SKM-1 (cell line): ENCODE measurements at regions not wholly inside any gene's neighbourhood (a gene's known extent, or its start where the extent isn't known, plus 50 kb on each side); places are given as distances from the start of the nearest gene placed in this dataset.
A peak's percentile ranks its signal among the peaks of the same experiment; 100 is the strongest.
"Not testable (repeated sequence)": the region's sequence is repeated elsewhere in the genome, so short reads cannot be mapped to it uniquely, and the experiment has no call there.

Source experiments
- DNase-seq: peaks from one replicate; lab custom pipeline; 2025; ENCODE audit not compliant: unreplicated experiment; lab: John Stamatoyannopoulos, UW

- no peak for DNase-seq
Observed at GRCh38 chr3:124043023-124043422, 51.1 kb upstream of the ROPN1 start.

- no peak for DNase-seq
Observed at GRCh38 chr3:124044956-124045355, 53.0 kb upstream of the ROPN1 start.

- DNase-seq: no peak
Observed at GRCh38 chr3:124048967-124049798, 57.3 kb upstream of the ROPN1 start.

GRCh38 chr3:124051636-124052035, 59.7 kb upstream of the ROPN1 start:
- DNase-seq: no peak

- DNase-seq: no peak
Observed at GRCh38 chr3:124053871-124054270, 61.9 kb upstream of the ROPN1 start.

- DNase-seq: no peak
Observed at GRCh38 chr3:124056846-124057245, 64.9 kb upstream of the ROPN1 start.

GRCh38 chr3:124057420-124057819, 65.5 kb upstream of the ROPN1 start:
- DNase-seq: no peak

- no peak for DNase-seq
Observed at GRCh38 chr3:124059580-124059979, 67.7 kb upstream of the ROPN1 start.

GRCh38 chr3:124063197-124063909, 71.4 kb upstream of the ROPN1 start:
- DNase-seq: no peak

- DNase-seq: no peak
Observed at GRCh38 chr3:124064050-124064449, 72.1 kb upstream of the ROPN1 start.

- not testable (repeated sequence) for DNase-seq
Observed at GRCh38 chr3:124066543-124066942, 74.6 kb upstream of the ROPN1 start.

- not testable (repeated sequence) for DNase-seq
Observed at GRCh38 chr3:124069706-124070105, 77.8 kb upstream of the ROPN1 start.

- DNase-seq: not testable (repeated sequence)
Observed at GRCh38 chr3:124075090-124075489, 83.2 kb upstream of the ROPN1 start.

GRCh38 chr3:124075753-124076152, 83.8 kb upstream of the ROPN1 start:
- DNase-seq: no peak

- no peak for DNase-seq
Observed at GRCh38 chr3:124076235-124076634, 84.3 kb upstream of the ROPN1 start.

- DNase-seq: peak; percentile 9
Observed at GRCh38 chr3:124078953-124079911, 87.3 kb upstream of the ROPN1 start.

- no peak for DNase-seq
Observed at GRCh38 chr3:124079912-124080276, 88.0 kb upstream of the ROPN1 start.

- no peak for DNase-seq
Observed at GRCh38 chr3:124082343-124082742, 90.4 kb upstream of the ROPN1 start.

GRCh38 chr3:124084022-124084881, 92.3 kb upstream of the ROPN1 start:
- DNase-seq: no peak

GRCh38 chr3:124088801-124089200, 96.9 kb upstream of the ROPN1 start:
- no peak for DNase-seq
